H9 (cell line): ENCODE measurements at regions not wholly inside any gene's neighbourhood (a gene's known extent, or its start where the extent isn't known, plus 50 kb on each side); places are given as distances from the start of the nearest gene placed in this dataset.

Source experiments
- DNase-seq: peaks from one replicate; pipeline ENCODE4 v3.0.0-alpha.2; 2017
- H2AFZ ChIP-seq: one replicate; pipeline ENCODE4 v1.6.1; 2013; ENCODE audit warnings: mild to moderate bottlenecking, low read length, control low read depth, moderate library complexity
- H2AK5ac ChIP-seq: 2 replicates; pipeline ENCODE4 v1.6.1; 2013; ENCODE audit warnings: low read length, control low read depth, mixed read lengths; ENCODE audit not compliant: insufficient read length
- H2BK120ac ChIP-seq: one replicate; pipeline ENCODE4 v1.6.1; 2013; ENCODE audit warnings: low read depth, mild to moderate bottlenecking, low read length, control low read depth, inconsistent platforms; ENCODE audit not compliant: poor library complexity, severe bottlenecking
- H2BK12ac ChIP-seq: 2 replicates; pipeline ENCODE4 v1.6.1; 2013; ENCODE audit warnings: low read length, control low read depth, mixed read lengths, low read depth; ENCODE audit not compliant: insufficient read length
- H2BK15ac ChIP-seq: 2 replicates; pipeline ENCODE4 v1.6.1; 2013; ENCODE audit warnings: low read depth, low read length, control low read depth
- H2BK20ac ChIP-seq: one replicate; pipeline ENCODE4 v1.6.1; 2013; ENCODE audit warnings: low read depth, mild to moderate bottlenecking, low read length, control low read depth, inconsistent platforms; ENCODE audit not compliant: poor library complexity, severe bottlenecking
- H2BK5ac ChIP-seq: 2 replicates; pipeline ENCODE4 v1.6.1; 2013; ENCODE audit warnings: low read length, control low read depth, mixed read lengths; ENCODE audit not compliant: insufficient read length
- H3K14ac ChIP-seq: 2 replicates; pipeline ENCODE4 v1.6.1; 2013; ENCODE audit warnings: low read length, control low read depth; ENCODE audit not compliant: insufficient read depth
- H3K18ac ChIP-seq: 2 replicates; pipeline ENCODE4 v1.6.1; 2013; ENCODE audit warnings: low read depth, mild to moderate bottlenecking, mixed read lengths, low read length, control low read depth; ENCODE audit not compliant: insufficient read length
- H3K23ac ChIP-seq: 2 replicates; pipeline ENCODE4 v1.6.1; 2013; ENCODE audit warnings: low read length, control low read depth, mixed read lengths, low read depth; ENCODE audit not compliant: insufficient read length
- H3K23me2 ChIP-seq: 2 replicates; pipeline ENCODE4 v1.6.1; 2013; ENCODE audit warnings: low read depth, mild to moderate bottlenecking, mixed read lengths, low read length, control low read depth; ENCODE audit not compliant: insufficient read length, poor library complexity, severe bottlenecking
- H3K27ac ChIP-seq: 2 replicates; pipeline ENCODE4 v1.5.1; 2013; ENCODE audit warnings: low read length, control low read depth, mixed read lengths, low read depth; ENCODE audit not compliant: insufficient read length
- H3K27me3 ChIP-seq: 2 replicates; pipeline ENCODE4 v1.6.1; 2013; ENCODE audit warnings: low read length, control low read depth, inconsistent platforms; ENCODE audit not compliant: insufficient read depth
- H3K4ac ChIP-seq: 2 replicates; pipeline ENCODE4 v1.6.1; 2013; ENCODE audit warnings: low read depth, mild to moderate bottlenecking, control low read depth, inconsistent platforms, low read length, moderate library complexity
- H3K4me1 ChIP-seq: 2 replicates; pipeline ENCODE4 v1.6.1; 2013; ENCODE audit warnings: low read length, control low read depth, inconsistent platforms; ENCODE audit not compliant: insufficient read depth
- H3K4me2 ChIP-seq: 2 replicates; pipeline ENCODE4 v1.6.1; 2013; ENCODE audit warnings: low read length, control low read depth, mixed read lengths; ENCODE audit not compliant: insufficient read length, insufficient read depth
- H3K56ac ChIP-seq: 2 replicates; pipeline ENCODE4 v1.6.1; 2013; ENCODE audit warnings: low read depth, mild to moderate bottlenecking, mixed read lengths, low read length, control low read depth; ENCODE audit not compliant: insufficient read length
- H3K79me1 ChIP-seq: 2 replicates; pipeline ENCODE4 v1.6.1; 2013; ENCODE audit warnings: low read depth, mild to moderate bottlenecking, moderate library complexity, low read length, control low read depth, inconsistent platforms; ENCODE audit not compliant: insufficient read depth, poor library complexity, severe bottlenecking
- H3K79me2 ChIP-seq: 2 replicates; pipeline ENCODE4 v1.6.1; 2013; ENCODE audit warnings: low read length, control low read depth, inconsistent platforms; ENCODE audit not compliant: insufficient read depth
- H3K9ac ChIP-seq: 2 replicates; pipeline ENCODE4 v1.6.1; 2013; ENCODE audit warnings: low read length, control low read depth, mixed read lengths; ENCODE audit not compliant: insufficient read length; ENCODE audit errors: extremely low read depth
- H3K9me3 ChIP-seq: one replicate; pipeline ENCODE4 v1.6.1; 2013; ENCODE audit warnings: low read depth, low read length, inconsistent platforms; ENCODE audit not compliant: control insufficient read depth
- H3T11ph ChIP-seq: one replicate; pipeline ENCODE4 v1.6.1; 2013; ENCODE audit warnings: mild to moderate bottlenecking, low read length, control low read depth, inconsistent platforms
- H4K20me1 ChIP-seq: one replicate; pipeline ENCODE4 v1.6.1; 2013; ENCODE audit not compliant: control insufficient read depth, insufficient read length, insufficient read depth
- H4K5ac ChIP-seq: 2 replicates; pipeline ENCODE4 v1.6.1; 2013; ENCODE audit warnings: low read depth, mild to moderate bottlenecking, mixed read lengths, low read length, control low read depth; ENCODE audit not compliant: insufficient read length
- H4K8ac ChIP-seq: replicated peaks from 2 replicates; pipeline ENCODE4 v1.6.1; 2013; ENCODE audit warnings: low read length, control low read depth, mixed read lengths, low read depth; ENCODE audit not compliant: insufficient read length
- H4K91ac ChIP-seq: 2 replicates; pipeline ENCODE4 v1.6.1; 2013; ENCODE audit warnings: low read depth, mild to moderate bottlenecking, moderate library complexity, mixed read lengths, low read length, control low read depth; ENCODE audit not compliant: insufficient read length
- H3K27ac Mint-ChIP-seq, 3 experiments: 2 replicates in 2 of 3; 3 replicates in 1 of 3; pipeline ENCODE4 v1.8.0; 2020 to 2021; ENCODE audit warnings: mixed read lengths in 3 of 3, mild to moderate bottlenecking in 1 of 3, moderate library complexity in 1 of 3
- H3K27me3 Mint-ChIP-seq: 2 replicates; pipeline ENCODE4 v1.8.0; 2021; ENCODE audit warnings: low read depth, mild to moderate bottlenecking, moderate library complexity, mixed read lengths
- H3K36me3 Mint-ChIP-seq, 3 experiments: 2 replicates in 2 of 3; 3 replicates in 1 of 3; pipeline ENCODE4 v1.8.0; 2020 to 2021; ENCODE audit warnings: low read depth in 3 of 3, mixed read lengths in 3 of 3; ENCODE audit not compliant: insufficient read depth in 1 of 3
- H3K4me1 Mint-ChIP-seq, 2 experiments: 2 replicates each; pipeline ENCODE4 v1.8.0; 2020; ENCODE audit warnings: mixed read lengths in 2 of 2
- H3K4me3 Mint-ChIP-seq, 2 experiments: 2 replicates in 1 of 2; 3 replicates in 1 of 2; pipeline ENCODE4 v1.8.0; 2020 to 2021; ENCODE audit warnings: mild to moderate bottlenecking in 2 of 2, mixed read lengths in 2 of 2, moderate library complexity in 1 of 2
- H3K9me3 Mint-ChIP-seq, 2 experiments: 2 replicates in 1 of 2; 3 replicates in 1 of 2; pipeline ENCODE4 v1.8.0; 2020; ENCODE audit warnings: mild to moderate bottlenecking in 2 of 2, mixed read lengths in 2 of 2, moderate library complexity in 1 of 2
- CTCF ChIP-seq: fragments of 200-600 bp; sonication (generic); conservative IDR thresholded peaks from 3 replicates; pipeline ENCODE4 v1.8.0; 2021; ENCODE audit warnings: antibody characterized with exemption, mild to moderate bottlenecking
- WGBS: extraction: QIAGEN DNeasy Blood & Tissue Kit; methylation state at CpG from one replicate; pipeline ENCODE4 v1.1.7; 2013; ENCODE audit warnings: missing lambda C conversion rate, low lambda C conversion rate, mixed read lengths; ENCODE audit not compliant: insufficient read length; ENCODE audit errors: extremely low coverage; 5-methylcytosine and 5-hydroxymethylcytosine counted together

- DNase-seq: no peak
- H3K4me3 Mint-ChIP-seq: no peak overlapping the region
- Histone ChIP-seq H2BK15ac (no peak overlapping the region), H4K91ac (no peak overlapping the region), H2BK120ac (no peak overlapping the region), H3K9ac (no peak overlapping the region), H3K79me2 (no peaks in the 10 kb centered on the region), H2AK5ac (no peak overlapping the region), H3K9me3 (no peaks in the 10 kb centered on the region), H3T11ph (no peak overlapping the region), H3K56ac (no peak overlapping the region), H3K4me2 (no peak overlapping the region), H4K5ac (no peak overlapping the region), H3K27me3 (no peaks in the 10 kb centered on the region), H2BK20ac (no peak overlapping the region), H4K8ac (no peak overlapping the region), H4K20me1 (no peaks in the 10 kb centered on the region), H3K4me1 (peaks cover 2% of the 10 kb centered on the region; the same call in 1 of the 2 replicates), H3K79me1 (no peaks in the 10 kb centered on the region), H2AFZ (no peak overlapping the region), H2BK5ac (no peak overlapping the region), H3K27ac (no peak overlapping the region), H2BK12ac (no peak overlapping the region), H3K23me2 (no peaks in the 10 kb centered on the region), H3K23ac (no peak overlapping the region), H3K18ac (no peak overlapping the region), H3K14ac (no peak overlapping the region), H3K4ac (no peak overlapping the region)
- WGBS: no CpG with 5 or more reads among the region's 4 CpGs
- H3K4me1 Mint-ChIP-seq: peaks cover 11 to 17% of the 10 kb centered on the region in 2 experiments
- TF ChIP-seq CTCF: no peak
- peaks cover 3% of the 10 kb centered on the region for H3K27me3 Mint-ChIP-seq
- no peak overlapping the region for H3K27ac Mint-ChIP-seq
- no peaks in the 10 kb centered on the region for H3K9me3 Mint-ChIP-seq
- no peaks in the 10 kb centered on the region for H3K36me3 Mint-ChIP-seq
These were observed 304.8 kb downstream of the DHX35 start for GRCh38 chr20:39266989-39267388.
